Ramos (cell line): ENCODE measurements at regions not wholly inside any gene's neighbourhood (a gene's known extent, or its start where the extent isn't known, plus 50 kb on each side); places are given as distances from the start of the nearest gene placed in this dataset.
"Not testable (repeated sequence)": the region's sequence is repeated elsewhere in the genome, so short reads cannot be mapped to it uniquely, and the experiment has no call there.

Experiments
- in situ Hi-C: fragments of 300-500 bp; cut with MboI; formaldehyde crosslinking; loops from one replicate; pipeline ENCODE4 v1.14.3; 2022; ENCODE audit warnings: low sequenced_read_pairs; ENCODE audit not compliant: unreplicated experiment

DNA sequence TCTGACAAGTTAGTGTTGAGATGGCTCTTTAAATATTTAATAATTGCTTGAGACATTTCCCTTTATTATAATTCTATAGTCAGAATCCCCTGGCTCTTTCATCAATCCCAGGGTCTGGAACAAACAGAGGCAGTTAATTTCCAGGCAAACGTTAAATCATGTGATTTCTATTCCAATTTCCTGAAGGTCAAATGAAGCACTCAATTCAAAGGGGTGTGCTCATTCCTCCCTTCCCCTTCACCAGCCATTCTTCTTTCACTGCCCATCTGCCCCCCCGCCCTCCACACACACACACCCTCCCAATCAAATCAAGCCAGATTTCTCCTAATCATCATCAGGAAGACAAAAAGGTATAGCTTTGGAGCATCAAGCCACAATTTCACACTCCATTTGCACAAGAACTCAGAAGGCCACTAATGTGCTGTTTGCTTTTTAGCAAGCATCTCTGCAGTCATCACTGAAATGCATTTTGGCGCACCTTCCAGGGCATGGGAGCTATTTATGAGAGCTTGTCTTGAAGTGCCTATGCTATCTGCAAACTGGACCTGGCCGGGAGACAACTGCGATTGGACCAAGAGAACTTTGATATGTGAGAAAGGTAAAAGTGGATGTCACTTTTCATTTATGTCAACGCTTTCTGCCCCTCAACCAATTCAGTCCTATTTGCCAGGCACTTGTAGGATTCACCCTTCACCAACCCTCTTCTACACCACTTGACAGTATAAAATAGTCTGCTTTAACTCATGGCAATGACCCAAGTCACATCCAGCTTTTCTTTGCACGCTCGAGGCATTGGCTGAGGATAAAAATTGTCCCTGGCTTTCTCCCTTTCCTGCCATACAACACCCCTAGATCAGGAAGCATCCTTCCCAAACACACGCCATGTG, 315.1 kb upstream of the API5 start:
- in situ Hi-C loops: no loop called here

DNA sequence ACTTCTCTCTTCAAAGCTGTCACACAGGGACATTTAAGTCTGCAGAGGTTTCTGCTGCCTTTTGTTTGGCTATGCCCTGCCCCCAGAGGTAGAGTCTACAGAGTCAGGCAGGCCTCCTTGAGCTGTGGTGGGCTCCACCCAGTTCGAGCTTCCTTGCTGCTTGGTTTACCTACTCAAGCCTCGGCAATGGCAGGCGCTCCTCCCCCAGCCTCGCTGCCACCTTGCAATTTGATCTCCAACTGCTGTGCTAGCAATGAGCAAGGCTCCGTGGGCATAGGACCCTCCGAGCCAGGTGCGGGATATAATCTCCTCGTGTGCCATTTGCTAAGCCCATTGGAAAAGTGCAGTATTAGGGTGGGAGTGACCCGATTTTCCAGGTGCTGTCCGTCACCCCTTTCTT, 306.9 kb upstream of the API5 start:
- in situ Hi-C loops: not testable (repeated sequence)

DNA sequence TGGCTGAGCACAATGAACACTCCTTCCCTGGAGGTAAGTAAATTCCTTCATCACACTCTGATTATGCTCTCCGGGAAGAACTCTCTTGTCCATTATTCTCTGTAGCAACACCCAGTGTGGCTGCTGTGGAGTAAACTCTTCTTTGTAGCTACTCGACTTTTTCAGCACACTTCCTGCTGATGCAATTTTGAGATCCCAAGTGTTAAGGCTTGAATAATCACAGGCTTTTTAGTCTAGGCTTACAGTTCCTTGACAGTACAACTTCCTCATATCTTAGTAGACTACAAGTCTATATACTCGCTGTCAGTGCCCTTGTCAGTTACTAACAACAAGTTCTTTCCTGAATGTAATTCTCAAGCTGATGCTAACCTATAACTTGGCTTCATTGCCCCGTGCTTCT, 301.8 kb upstream of the API5 start:
- in situ Hi-C loops: no loop called here

DNA sequence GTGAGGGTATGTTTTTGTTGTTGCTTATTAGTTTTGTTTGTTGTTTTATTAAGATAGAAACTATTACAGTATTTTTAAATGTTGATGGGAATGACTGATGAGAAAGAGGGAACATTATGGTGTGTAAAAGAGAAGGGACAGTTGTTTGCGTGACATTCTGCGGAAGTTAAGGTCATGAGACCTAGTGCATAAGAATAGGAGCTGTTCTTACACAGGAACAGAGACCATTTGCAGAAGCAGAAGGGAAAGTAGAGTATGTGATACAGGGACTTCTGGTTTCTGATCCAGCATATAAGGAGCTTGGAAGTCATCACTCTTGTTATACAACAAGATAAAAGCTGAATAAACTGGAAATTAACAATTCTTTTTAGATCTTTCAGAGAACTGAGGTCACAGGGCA, 299.2 kb upstream of the API5 start:
- in situ Hi-C loops: no loop called here

DNA sequence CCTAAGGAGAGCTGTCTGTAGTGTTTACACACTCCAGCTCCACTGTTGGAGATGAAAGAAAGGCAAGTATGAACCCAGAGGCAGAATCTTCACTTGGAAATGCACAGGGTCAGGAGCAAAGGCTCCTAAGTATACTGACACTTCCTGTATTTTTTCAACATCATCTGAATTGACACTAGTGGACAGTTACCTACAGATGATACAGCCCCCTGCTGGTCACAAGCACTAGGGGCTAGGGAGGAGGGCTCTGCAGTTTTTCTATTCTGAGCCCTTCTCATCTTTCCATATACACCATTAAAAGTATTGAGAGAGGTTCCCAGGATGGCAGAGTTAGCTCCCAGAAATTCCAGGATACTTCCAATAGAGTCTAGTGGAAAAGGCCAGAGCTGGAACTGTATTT, 290.3 kb upstream of the API5 start:
- in situ Hi-C loops: no loop called here

DNA sequence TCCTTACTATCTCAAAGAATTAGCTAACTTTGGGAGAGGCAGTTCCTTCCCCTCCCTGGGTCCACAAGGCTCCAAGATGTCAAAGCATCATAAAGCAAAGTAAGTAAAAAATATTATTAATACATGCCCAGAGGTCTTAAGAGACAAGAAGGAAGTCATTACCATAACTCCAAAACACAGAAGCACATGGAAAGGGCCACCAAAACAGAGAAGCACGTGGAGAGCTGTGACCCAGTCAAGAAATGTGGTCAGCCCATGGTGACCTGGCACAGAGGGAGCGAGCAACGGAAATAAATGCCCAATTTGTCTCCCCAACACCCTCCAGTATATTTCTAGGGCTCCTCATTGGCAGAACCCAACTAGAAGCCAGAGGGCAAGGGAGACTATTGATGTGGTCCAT, 277.5 kb upstream of the API5 start:
- in situ Hi-C loops: no loop called here

DNA sequence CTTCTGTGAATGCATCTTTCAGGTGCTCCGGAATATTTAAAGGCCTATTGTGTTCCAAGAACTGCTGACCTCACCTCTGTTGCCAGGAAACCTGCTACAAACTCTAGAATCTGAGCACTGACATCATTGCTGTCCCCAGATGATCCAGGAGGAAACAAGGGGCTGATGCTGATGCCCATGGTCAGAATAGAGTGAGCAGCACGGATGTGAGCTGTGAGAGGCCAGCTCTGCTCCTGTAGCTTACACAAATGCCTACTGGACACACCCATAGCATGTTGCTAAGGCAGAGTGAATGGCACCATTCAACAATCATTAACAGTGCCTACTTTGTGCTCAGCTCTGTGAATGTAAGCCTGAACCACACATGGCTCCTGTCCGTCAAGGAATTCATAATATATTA, 276.7 kb upstream of the API5 start:
- in situ Hi-C loops: no loop called here

DNA sequence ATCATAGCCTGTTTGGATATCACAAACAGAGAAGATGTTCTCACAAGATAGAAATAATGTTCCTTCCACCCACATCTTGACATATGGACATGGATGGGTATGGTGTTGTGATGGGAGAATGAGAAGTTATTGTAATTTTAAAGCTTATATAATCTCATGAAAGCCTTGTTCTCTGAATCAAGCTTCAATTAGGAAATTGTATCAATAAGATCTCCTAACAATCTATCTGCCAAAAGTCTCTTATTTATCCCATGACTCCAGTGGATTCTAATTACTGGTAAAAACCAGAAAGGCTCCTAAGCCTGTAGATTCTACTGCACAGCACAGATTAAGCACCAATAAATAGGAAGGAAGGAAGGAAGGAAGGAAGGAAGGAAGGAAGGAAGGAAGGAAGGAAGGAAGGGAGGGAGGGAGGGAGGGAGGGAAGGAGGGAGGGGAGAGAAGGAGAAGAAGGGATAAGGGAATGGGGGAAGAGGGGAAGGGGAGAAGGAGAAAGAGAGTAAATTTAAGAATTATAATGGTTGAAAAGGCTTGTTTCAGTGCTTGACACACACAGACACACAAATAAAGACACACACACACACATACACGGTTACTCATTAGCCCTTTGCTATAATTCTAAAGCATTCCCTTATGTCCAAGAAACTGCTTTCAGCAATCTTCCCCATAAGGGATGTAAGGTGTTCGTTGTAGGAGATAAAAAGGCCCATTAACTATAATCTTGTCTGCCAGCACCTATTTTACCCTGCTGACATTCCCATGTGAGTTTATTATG, 258.0 kb upstream of the API5 start:
- in situ Hi-C loops: no loop called here

DNA sequence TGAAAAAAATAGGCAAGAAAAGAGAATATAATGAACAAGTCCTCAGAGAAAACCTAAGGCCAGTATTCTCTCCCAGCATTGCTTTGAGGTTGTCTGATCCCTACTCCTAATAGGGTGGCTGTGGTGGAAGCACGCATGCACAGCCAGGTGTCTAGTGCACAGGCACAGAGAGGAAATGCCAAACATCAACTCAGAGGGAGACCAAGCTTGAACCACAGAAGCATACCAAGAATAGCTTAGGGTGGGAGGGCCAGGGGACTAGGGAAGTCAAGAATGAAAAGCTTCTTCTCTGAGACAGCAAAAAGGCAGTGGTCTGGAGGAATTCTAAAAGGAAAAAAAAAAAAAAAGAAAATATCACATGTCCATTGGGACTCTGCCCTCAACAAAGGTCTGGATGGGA, 244.1 kb upstream of the API5 start:
- in situ Hi-C loops: no loop called here

DNA sequence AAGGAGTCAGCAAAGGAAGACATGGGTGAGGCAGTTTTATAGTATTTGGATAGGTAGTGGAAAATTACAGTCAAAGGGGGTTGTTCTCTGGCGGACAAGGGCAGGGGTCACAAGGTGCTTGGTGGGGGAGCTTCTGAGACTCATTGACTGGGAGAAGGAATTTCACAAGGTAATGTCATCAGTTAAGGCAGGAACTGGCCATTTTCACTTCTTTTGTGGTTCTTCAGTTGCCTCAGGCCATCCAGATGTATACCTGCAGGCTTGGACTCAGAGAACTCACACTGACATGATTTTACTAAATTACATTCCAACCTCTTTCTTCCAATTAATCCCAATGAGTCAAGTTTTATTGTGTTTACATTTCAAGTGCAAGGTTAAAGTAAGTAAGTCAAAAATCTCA, 240.5 kb upstream of the API5 start:
- in situ Hi-C loops: no loop called here

DNA sequence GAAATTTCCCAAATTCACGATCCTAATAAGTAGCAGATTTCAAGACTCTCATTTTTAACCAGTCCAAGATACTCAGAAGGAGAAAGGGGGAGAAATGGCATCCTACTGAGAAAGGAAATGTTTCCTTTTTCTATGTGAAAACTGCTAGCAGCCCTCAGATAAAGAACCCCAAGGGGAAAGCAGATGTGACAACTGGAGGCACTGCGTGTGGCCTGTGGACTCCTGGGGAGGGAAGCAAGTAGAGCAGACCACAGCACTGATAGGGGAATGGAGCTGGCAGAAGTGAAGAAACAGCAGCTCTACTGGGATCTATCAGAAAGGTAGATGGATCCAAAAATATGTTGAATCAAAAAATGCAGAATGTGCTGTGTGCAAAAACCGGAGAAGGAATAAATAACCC, 239.7 kb upstream of the API5 start:
- in situ Hi-C loops: no loop called here

DNA sequence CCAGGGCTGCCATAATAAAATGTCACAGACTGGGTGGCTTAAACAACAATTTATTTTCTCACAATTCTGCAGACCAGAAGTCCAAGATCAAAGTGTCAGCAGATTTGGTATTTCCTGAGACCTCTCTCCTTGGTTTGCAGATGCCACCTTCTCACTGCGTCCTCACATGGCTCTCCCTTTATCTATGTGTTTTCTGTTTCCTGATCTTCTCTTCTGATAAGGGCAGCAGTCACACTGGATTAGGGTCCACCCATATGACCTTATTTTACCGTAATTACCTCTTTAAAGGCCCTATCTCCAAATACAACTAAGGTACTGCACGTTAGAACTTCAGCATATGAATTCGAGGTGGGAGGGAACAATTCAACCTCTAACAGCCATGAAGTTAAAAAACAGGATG, 238.9 kb upstream of the API5 start:
- in situ Hi-C loops: no loop called here

DNA sequence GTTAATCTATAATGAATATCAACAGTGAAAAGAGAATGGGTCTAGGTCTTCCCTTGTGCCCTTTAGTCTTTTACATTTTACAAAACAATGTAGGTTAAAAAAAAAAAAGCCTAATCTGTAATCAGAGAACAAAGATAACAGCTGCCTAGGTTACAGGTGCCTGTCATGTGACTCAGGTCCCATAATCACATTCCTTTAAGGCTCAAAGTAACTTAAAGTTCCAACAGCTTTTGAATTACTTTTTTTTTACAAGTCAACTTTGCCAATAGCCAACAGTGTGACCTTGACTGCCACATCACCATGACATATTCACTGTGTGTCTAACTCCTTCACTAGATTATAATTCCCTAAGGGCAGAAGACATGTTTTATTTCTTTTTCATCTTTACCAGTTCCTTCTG, 237.0 kb upstream of the API5 start:
- in situ Hi-C loops: no loop called here

DNA sequence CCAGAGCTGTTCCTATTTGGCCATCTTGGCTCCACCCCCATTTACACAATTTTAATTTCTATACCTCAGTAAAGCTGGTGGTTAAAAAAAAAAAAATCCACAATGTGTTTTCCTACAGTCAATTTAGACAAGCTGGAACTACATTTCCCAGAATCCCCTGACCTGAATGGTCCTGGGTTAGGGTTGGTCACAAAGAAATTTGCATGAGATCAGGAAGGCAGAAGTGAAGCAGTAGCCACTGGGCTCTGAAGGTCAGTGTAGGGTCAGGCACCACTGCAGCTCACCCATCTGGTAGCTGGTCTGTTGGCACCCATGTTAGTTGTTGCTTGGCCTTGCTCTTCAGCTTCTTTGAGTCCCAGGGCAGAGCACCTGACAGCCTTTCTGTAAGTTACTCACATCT, 210.7 kb upstream of the API5 start:
- in situ Hi-C loops: no loop called here

DNA sequence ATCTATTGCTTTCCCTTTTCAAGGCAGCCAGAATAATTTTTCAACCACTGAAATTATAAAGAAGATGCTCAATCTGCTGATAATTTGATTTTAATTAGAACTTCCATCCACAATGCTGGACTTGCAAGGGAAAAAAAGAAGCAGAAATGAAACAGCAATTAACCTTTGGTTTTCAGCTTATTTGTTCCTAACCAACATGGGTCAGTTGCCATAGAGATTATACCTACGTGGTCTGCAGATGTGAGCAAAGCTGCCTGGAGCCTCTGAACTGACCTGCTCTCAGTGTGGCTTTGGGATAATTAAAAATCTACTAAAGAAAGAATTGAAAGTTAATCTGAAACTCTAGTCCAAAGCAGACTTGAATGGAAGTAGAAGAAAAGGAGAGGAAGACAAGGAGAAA, 195.7 kb upstream of the API5 start:
- in situ Hi-C loops: no loop called here

DNA sequence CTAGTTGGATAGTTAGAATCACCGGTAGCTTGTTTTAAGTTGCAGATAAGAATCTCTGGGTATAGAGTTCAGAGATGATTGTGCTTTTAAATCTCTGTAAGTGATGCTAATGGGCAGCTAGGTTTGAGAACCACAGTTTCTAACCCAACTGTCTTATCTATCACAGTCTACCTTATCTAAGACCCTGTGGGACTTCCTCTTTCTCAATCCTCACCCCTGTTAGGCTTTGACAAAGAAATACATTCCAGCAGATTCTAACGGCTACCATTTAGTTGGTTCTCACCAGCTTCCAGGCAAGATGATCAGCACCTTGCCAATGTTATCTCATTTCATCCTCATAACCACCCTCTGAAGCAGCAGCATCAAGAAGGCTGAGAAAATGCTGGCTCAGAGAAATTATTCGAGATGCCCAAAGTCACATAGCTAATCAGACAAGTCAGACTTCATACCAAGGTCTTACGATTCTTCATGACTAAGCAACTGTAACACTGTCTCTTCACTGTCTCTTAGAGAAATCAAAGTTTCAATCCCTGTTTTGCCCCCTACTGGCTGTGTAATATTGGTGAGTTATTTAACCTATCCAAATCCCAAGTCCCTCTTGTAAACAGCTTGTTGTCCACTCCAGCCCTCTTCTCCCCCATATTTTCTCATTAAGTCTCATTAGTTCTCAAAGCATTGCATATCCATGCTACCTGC, 192.4 kb upstream of the API5 start:
- in situ Hi-C loops: no loop called here

DNA sequence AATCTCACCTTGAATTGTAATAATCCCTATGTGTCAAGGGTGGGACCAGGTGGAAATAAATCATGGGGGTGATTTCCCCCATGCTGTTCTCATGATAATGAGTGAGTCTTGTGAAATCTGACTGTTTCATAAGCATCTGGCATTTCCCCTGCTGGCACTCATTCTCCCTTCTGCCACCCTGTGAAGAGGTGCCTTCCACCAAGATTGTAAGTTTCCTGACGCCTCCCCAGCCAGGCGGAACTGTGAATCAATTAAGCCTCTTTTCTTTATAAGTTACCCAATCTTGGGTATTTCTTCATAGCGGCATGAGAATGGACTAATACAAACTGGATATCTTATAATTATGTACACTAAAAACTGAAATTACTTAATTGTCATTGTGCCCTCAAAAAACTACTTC, 189.2 kb upstream of the API5 start:
- in situ Hi-C loops: no loop called here

DNA sequence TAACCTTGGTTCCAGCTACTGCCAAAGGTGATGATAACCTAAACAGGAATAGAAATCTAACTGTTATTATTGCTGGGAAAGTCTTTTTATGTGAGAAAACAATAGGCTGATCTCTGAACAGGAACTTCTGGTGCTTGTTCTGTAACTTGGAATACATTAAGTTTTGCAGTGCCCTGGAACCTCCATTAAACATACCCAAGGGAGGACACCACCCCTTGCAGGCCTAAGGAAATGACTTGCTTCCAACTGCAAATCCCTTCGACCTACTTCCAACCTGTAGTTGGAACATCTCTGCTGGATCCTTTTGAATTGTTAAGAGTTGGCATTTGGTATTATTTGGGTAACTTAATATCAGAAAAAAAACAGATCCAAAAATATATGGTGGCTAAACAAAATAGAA, 188.4 kb upstream of the API5 start:
- in situ Hi-C loops: no loop called here

DNA sequence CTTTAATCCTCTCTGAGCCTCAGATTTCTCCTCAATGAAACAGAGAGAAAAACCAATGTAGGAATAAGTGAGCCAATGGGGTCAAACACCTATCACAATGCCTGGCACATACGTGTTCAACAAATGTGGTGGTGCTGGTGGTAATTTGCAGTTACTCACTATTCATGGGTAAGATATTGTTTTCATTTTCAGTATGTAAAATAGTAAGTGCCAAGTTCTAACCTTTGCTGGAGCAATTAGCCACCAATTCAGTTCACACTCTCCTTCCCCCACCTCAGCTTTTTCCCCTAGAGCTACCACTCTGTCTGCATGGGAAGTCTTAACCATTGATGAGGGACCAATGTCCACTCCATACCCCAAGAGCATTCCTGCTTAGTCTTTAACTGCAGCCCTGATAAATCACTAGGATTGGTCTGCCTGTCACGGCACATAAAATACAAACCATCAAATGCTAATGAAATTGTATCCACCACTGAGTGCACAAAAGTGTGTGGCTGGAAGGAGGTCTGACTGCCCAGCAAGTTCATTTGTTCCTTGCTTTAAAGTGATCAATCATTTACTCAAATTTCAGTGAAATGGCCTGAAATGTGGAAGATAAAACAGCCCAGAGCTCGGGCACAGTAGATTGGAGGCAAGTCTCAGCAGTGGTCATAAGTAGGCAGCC, 187.4 kb upstream of the API5 start:
- in situ Hi-C loops: no loop called here

DNA sequence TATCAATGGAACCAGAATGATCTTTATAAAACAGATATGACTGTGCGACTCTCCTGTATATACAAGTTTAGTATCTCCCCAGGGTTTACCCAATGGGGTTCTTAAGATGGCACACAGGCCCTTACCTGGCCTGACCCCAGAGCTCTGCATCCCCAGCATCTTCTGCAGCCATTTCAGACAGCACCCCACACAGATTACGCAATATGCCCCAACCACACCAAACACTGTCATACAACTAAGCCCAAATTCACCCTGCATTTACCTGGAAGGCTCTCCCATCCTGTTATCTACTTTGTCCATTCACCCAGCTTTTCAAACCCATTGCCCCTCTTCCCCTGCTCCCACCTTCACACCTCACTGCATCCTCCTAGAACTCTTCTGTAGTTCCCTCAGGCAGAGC, 182.5 kb upstream of the API5 start:
- in situ Hi-C loops: no loop called here

DNA sequence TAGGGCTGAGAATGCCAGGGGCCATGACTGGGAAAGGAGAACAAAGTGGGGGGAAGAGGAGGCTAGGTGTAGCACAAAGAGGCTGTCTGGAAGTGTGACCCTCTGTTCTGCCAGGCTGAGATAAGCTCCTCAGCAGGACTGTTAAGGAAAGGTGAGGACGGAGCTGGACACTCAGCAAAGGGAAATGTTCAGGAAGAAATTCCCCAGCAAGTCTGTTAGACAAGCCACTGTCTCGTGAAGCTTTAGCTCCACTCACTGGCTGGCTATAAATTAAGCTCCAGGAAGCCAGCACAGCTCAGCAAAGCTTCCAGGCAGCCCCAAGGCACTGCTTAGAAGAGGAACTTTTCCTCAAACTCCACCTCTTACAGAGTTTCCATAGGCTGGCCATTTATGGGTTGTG, 181.2 kb upstream of the API5 start:
- in situ Hi-C loops: no loop called here
